HG03354 (cell line): ENCODE measurements at regions not wholly inside any gene's neighbourhood (a gene's known extent, or its start where the extent isn't known, plus 50 kb on each side); places are given as distances from the start of the nearest gene placed in this dataset.
"Not testable (repeated sequence)": the region's sequence is repeated elsewhere in the genome, so short reads cannot be mapped to it uniquely, and the experiment has no call there.

Experiments used
- ATAC-seq: cut with Tn5 transposase; IDR thresholded peaks from one replicate; pipeline ENCODE4 v1.9.1; 2021; ENCODE audit warnings: mild to moderate bottlenecking; ENCODE audit not compliant: unreplicated experiment, poor library complexity, severe bottlenecking

GRCh38 chr3:106530367-106530766 is 661.6 kb upstream of the CBLB start:
- no peak for ATAC-seq

DNA sequence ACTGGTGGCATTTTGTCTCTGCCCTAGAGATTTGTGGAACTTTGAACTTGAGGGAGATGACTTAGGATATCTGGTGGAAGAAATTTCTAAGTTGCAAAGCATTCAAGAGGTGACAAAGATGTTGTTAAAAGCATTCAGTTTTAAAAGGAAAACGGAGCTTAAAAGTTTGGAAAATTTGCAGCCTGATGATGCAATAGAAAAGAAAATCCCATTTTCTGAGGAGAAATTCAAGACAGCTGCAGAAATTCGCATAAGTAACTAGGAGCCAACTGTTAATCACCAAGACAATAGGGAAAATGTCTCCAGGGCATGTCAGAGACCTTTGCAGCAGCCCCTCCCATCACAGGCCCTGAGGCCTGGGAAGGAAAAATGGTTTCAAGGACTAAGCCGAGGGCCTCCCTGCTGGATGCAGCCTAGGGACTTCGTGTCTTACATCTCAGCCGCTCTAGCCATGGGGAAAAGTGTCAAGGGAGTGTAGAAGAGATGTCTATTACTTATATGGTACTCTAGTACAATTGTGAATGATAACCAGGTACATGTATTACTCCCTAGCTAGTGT is 663.0 kb upstream of the CBLB start:
- ATAC-seq, result not testable (repeated sequence)

DNA sequence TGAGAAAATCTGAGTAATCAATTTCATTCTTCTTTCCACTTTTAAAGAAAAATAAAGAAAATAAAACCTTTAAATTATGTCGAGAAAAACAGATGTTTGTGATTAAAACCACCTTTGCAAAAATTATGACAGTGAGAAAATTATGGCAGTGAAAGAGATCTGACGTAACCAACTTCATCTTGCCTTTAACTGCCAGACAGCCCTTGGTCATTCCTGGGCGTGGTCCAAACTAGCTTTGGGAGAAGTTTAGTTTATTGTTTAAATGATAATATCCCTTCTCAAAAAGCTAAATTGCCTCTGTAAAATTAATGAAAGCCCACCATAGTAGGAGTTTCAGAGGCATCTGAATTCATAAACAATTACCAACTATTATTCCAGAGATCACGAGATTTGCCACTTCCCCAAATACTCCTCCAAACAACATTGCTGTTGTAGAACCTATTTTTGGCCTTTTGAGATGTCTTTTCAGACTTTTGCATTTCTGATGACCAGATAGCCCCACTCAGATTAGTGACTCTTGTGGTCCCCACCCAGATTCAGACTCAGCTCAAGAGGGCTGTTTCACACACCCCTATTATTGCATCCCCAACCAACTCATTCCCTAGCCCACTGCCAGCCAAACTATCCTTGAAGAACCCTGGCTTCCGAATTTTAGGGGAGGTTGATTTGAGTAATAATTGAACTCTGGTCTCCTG is 664.4 kb upstream of the CBLB start:
- ATAC-seq, result no peak

- ATAC-seq, result no peak
Observed at GRCh38 chr3:106533788-106534160, 665.0 kb upstream of the CBLB start.

- ATAC-seq, result no peak
Observed at GRCh38 chr3:106534206-106534605, 665.4 kb upstream of the CBLB start.

DNA sequence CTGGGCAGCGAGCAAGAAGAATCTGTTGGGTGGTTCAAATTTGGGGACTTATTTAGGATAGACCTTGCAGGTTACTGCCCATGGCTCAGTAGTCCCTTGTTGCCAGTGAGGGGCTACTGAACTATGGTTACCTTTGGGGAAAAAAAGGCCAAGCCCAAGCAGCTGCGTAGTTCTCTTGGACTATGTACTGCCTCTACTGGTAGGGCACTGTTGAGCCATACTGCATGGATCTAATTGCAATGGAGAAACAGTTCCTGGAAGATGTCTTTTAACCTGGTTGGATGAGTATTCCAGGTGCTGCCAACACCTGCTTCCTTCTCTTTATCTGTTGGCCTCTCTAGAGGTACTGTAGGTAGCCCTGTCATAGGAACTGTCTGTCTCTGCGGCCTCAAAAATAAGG is 671.9 kb upstream of the CBLB start:
- ATAC-seq, result no peak

- peak; percentile 86 for ATAC-seq
Observed at GRCh38 chr3:106542101-106542769, 673.4 kb upstream of the CBLB start.

DNA sequence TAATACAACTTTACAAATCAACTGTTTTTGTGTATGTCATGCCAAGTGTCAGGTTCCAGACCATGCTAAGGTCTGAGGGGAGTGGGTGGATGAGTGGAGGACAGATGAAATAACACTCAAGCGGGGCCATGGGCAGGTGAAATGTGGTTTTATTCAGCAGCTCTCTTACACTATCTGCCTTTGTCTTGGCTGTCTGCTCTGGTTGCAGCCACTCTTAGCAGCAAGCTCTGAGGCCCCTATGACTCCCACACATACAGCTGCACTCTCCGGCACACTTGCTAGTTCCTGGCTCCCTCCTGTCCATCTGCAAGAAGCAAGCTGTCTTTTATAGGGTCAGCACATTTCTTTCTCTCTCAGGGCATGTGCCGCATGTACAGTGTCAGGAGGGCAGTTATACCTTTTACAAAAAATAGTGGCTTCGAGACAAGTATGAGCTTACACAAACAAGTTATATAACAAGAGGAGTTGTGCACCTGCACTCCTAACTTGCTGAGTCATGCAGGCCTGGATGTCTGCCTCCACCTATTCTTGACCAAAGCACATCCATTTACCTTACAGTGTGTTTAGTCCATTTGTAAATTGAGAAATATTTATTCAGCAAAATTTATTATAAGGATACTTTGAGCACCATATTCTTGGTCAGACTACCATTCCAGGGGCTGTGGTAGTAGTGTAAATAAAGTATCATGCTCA is 683.7 kb upstream of the CBLB start:
- no peak for ATAC-seq

DNA sequence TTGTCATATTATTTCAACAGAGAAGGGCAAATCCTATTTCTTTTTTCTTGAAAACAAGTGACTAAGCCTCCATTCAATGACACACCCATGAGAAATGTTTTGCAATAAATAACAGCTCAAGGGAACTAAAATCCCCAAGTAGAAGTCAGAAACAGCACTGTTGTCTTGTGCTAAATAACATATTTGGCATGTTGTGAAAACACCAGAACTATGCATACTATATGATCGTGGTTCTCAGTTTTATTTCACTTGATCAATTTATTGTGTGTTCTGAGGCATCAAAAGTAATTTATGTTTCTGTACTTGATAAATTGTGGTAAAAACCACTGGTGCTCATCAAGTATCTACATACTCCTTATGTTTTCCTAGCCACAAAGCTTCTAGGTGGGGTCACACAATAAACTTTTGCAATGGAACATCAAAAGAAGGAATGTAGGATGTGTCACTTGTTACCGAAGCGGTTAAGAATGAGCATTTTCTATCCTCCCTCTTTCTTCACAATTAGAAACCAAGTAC is 691.7 kb upstream of the CBLB start:
- ATAC-seq, result no peak

DNA sequence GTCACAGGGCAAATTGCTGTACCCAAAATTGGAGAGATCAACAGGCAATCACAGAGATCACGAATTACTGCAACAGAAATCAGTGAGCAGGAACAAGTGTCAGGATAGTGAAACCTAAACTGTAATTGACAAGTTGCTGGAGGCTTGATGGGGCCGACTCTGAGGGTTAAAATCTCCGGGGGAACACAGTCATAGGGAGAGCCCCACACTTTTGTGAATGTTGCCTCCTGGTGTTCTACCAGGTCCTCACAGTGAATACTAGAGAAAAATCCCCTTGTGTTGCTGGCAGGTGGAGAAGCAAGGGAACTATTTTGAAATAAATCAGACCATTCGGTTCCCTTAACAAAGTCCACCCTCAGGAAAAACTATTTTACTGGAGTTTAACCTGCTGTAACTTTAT is 697.5 kb upstream of the CBLB start:
- peak; percentile 89 for ATAC-seq

GRCh38 chr3:106570426-106570825 is 701.6 kb upstream of the CBLB start:
- ATAC-seq, result no peak

DNA sequence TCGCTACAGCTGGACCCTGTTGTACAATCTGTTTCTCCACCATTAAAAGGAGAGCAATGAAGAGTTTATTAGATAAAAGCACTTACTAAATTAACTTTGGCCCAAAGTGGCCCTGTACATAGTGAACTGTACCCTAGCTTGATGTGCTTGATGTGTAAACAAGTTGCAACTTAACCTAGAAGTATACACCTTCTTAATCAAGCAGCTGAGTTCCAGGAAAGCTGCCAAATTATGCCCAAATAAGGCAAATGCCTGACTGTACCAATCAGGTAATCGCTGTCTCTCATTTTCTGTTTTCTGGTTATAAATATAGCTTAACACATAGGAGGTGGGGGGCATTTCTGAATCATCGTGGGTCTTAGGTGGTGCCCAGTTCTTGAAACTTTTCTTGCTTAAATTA is 704.8 kb upstream of the CBLB start:
- ATAC-seq, result no peak

- no peak for ATAC-seq
Observed at GRCh38 chr3:106575029-106575428, 706.2 kb upstream of the CBLB start.

- ATAC-seq, result no peak
Observed at GRCh38 chr3:106577241-106577640, 708.4 kb upstream of the CBLB start.

- ATAC-seq, result no peak
Observed at GRCh38 chr3:106578911-106579310, 710.1 kb upstream of the CBLB start.

DNA sequence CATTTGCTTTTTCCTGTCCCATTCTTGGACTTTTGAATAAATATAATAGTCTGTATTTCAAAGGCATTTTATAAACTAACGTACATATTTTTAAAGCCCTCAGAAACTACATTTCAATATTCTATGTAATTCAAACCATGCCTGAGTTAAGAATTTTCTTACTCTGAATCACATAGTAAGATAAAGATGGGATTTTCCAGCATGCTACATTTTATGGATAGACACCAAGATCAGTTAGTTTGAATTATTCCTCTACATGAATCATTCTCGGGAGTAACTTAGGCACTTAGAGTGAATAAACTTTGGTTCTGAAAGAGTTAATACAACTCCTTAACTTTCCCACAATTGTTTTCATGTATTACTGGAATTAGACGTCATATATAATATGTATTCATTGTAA is 713.3 kb upstream of the CBLB start:
- ATAC-seq, result no peak

- no peak for ATAC-seq
Observed at GRCh38 chr3:106587551-106587950, 718.7 kb upstream of the CBLB start.

DNA sequence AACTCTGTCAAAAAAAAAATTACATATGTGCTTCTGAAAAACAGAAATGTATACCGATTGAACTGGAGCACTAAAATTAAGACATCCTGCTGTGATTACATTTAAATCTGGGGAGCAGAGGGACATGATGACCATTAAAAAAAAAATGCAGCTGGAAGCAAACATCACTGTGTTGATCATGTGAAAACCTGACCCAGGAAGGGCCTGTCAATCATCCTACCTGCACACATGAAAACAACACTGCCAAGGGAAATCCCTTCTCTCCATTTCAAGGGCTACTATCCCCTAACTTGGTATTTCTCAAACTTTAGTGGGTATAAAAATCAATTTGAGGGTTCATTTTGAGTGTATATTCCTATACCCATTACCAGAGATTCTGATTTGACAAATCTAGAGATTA is 719.9 kb upstream of the CBLB start:
- no peak for ATAC-seq

DNA sequence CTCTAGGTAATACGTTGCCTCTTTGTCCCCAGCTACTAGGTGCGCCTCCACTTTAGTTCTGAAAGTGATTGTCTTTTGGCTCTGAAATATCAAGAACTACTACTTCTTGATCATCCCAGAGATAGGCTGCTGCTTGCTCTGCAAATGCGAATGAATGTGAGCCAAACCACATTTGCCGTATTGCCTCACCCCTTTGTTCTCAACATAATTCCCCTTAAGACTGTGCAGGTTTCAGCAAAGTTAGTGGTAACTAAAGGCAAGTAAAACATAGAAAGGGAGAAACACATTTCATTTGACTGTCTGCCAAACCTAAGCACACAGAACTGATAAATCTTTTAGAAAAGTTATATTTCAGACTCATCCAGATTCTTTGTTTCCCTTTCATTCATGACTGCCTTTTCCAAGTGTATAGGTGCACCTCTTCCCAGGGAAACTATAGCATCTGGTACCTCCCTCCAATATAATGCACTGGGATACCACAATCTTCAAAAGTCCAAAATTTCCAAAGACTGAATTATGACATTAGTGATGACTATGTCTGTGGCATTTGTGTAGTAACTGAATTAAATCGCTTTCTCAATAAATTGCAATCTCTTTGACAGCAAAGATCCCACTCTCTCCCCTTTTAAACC is 720.6 kb upstream of the CBLB start:
- ATAC-seq, result no peak

DNA sequence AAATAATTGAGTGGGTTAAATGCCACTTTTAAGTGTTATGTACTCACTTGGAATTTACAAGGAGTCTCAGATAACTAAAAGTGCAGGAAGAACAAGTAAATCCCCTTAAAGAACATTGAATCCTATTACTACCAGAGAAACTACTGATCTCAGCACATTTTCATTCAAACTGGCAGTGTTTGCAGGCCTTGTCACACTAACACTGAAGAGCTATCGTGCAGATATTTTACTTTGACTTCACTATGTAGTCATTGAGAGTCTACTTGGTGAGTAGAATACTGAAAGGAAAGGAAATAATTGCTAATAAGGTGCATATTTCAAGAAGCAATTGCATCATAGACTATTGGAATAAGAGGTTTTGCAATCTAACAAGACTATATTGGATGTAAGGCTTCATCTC is 721.4 kb upstream of the CBLB start:
- no peak for ATAC-seq
